NCI-H2107 treated with DMSO at 0.1 percent for 48 hours (cell line): ENCODE measurements at regions not wholly inside any gene's neighbourhood (a gene's known extent, or its start where the extent isn't known, plus 50 kb on each side); places are given as distances from the start of the nearest gene placed in this dataset.
"Not testable (repeated sequence)": the region's sequence is repeated elsewhere in the genome, so short reads cannot be mapped to it uniquely, and the experiment has no call there.

Source experiments
- DNase-seq: peaks from one replicate; lab custom pipeline; 2025; ENCODE audit not compliant: unreplicated experiment; lab: John Stamatoyannopoulos, UW

DNA sequence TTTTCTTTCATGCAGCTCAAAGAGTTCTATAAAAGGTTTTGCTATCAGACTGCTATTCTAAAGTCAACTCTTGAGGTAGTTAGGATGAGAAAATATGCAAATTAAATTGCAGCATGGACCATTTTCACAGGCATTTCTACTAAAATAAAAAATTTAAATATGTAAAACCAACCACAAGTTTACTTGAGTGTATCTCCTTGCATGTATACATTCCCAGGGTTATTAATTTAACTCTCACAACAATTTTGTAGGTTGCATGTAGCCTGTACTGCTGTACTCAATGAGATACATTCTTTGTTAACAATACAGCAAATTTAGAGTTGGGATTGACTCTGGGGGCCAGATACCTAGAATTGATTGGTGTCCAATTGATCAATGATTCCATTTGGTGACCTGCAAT, 265.8 kb downstream of the MED10 start:
- DNase-seq, result no peak

DNA sequence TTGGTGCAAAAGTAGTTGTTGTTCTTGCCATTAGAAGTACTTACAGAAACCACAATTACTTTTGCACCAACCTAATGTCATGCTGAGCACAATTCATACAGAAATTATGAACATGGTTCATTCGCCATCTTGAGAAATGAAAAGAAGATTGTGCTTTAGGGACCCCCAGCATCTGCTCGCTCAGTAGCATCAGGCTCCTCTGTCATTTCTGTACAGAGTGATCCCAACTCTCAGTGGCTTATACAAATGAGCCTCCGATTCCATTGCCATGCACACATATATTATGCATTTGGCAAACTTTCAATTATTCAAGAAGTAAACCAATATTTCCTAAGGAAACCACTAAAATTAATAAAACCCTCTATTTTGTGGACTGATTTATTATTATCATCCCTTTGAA, 266.2 kb downstream of the MED10 start:
- no peak for DNase-seq

DNA sequence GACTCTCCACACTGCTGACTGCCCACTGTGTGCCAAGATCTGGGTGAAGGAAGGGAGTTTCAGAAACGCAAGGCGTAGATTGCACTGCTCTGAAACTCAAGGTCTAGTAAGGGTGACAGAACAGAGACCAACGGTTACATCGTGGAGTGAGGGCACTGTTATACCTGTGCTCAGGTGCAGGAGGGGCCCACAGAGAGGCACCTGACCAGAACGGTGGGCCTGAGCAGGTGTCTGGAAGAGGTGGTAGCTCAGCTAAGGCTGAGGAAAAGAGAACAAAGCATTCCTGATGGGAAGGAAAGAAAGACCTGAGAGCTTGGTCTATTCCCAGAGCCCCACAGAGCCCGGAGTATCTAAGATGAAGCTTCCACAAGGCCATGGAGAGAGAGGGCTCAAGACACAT, 267.2 kb downstream of the MED10 start:
- no peak for DNase-seq

DNA sequence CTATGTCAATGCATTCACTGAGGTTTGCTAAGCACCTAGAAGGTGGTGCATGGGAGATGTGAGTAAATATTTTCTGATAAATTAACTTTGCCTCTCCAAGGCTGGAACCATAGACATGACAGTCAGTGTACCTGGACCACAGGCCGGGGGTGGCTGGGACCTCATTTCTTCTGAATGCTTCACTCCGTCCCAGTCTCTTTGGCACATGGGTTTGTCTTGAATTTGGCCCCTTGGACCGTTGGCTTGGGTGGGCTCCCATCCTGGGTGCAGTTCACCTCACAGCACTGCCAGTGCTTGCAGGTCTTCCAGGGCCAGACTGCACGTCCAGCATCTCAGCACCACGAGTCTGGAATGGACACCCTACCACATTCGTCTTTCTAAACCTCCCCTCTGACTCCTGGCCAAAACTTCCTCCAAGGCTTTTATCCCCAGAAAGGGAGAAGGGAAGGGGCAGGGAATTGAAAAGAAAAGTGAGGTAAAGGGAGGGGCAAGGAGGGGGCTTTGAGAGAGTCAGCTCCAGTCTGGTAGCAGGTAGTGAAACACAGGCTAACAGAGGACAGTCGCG, 267.8 kb downstream of the MED10 start:
- no peak for DNase-seq

DNA sequence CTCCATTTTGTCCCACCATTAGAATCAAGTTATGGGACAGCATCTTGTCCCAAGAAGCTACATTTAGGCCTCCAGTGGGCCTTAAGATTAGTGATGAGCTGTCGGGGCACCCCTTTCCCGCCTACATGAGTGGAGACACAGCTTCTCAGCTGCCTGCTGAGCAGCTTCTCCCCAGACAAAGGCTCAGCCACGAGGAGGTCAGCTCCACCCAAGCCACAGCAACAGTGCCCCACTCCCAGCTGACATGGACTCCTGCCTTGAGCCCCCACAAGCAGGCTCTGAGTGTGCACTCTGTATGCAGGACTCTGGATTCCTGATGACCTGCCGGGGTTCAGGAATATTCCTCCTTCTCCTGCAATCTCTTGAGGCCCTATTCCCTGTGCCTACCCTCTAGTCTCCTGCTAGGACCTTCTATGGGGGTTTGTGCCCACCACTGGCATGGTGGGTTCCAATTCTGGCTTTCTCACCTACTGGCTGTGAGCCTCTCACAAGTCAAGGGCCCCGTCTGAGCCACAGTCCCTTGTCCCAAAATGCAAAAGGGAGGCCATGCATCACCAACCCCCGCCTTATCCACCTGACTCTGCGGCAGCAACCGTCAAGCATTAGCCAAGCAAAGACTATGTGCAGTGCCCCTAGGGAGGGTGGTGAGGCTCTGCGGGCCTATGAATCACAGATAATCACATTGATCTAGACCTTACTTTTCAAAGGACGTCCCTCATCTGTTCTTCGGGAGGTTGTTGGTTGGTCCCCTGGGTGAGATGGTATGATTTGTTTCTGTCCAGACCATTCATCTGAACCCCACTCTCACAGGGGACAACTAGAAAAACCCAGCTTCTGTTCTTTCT, 269.1 kb downstream of the MED10 start:
- DNase-seq, result no peak

DNA sequence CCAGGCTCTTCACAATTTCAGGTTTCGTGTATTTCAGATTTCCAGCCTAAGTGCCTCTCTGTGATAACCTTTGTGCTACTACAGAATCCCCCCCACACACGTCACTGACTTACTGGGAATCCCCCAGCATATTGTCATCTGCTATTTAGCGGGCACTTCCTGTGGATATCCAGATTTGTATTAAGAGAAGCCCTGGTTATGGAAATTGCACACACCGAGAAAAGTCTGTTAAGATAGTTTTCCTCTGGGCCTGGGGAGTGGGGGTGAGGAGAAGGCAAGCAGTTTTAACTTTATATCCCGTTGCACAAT, 269.9 kb downstream of the MED10 start:
- DNase-seq, result no peak

DNA sequence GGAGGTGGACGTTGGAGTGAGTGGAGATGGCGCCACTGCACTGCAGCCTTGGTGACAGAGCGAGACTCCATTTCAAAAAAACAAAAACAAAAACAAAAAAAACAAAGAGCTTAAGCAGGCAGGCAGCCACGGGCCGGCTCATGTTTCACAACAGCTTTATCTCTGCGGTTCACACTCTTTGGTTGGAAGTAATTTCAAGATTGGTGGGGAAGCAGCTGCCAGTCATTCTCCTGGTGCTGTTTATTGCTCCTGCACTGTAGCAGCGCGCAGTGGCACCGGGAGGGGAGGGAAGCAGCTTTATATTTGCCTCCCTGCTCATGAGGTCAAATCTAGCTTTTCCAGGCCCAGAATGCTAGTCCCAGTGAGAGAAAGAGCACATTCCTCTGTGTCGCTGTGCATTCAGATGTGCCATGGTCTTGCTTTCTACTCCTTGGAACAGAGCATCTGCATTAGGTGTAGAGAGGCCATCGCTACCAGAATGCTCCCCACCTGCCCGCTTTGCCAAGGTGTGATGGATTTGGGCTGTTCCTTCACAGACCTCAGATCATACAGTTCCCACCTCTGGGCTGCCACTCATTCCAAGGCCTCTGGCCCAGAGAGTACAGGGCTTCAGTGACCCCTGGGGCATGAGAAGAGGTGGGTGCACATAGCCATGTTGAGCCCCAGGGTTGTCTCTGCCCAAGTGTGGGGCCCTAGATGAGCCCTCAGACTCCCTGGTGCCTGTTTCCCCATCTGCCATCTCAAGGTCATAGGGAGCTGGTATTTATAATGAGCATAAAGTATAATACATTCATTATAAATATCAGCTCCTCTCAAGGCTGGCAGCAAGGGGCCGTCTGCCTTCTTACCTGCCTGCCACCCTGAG, 270.4 kb downstream of the MED10 start:
- DNase-seq, result peak; percentile 10

DNA sequence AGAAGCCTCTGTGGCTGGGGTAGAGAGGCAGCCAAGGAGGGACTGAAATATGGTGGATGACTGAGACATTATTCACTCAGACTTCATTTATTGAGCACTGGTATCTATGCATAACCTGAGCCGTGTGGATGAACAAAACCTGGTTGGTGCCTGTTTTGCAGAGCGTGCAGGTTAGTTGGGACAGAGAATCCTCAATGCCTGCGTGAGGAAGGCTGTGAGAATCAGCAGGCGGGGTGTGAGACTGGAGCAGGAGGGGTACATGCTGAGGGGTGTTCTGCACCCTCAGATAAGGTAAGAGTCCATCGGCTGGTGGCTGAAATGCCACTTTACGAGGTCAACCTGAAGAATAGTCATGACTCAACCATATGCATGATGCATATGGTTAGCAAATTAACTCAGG, 271.6 kb downstream of the MED10 start:
- no peak for DNase-seq

DNA sequence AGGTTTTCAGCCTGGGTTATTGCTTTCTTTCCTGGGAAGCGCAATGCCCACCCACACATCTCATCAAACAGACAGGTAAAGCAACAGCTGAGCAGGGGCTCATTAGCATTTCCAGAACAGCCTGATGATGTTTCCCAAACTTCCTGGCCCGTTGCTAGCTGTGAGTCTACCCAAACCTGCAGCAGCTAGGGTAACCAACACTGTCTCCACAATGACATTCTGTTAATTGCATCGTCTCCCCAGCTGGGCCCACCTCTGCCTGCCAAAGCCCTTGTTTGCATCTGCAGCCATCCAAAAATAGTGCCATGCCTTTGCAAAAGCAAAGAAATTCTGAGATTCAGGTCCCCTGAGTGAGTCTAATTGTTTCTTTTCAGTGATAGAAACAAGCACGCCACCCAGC, 273.0 kb downstream of the MED10 start:
- no peak for DNase-seq

DNA sequence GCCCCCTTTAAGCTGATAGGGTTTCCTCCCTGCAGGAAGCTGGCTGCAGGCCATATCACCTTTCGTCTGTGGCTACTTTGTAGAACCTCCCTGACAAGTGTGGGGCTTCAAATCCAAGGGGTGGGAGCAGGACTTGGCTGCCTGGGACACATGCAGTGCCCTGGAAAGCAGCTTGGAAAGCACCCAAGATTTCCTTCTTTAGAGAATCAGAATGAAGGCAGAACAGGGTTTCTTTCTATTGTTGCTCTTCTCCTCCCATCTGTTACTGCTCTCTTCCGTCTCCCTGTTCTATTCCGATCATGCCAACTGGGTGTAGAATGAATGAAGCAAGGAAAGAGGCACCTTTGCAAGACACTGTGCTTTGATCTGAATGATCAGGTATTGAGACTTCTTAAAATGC, 282.2 kb downstream of the MED10 start:
- DNase-seq, result no peak

DNA sequence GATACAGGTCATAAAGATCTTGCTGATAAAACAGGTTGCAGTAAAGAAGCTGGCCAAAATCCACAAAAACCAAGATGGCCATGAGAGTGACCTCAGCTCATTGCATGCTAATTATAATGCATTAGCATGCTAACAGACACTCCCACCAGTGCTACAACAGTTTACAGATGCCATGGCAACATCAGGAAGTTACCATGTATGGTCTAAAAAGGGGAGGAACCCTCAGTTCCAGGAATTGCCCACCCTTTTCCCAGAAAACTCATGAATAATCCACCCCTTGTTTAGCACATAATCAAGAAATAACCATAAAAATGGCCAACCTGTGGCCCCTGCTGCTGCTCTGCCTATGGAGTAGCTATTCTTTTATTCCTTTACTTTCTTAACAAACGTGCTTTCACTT, 284.2 kb downstream of the MED10 start:
- not testable (repeated sequence) for DNase-seq

DNA sequence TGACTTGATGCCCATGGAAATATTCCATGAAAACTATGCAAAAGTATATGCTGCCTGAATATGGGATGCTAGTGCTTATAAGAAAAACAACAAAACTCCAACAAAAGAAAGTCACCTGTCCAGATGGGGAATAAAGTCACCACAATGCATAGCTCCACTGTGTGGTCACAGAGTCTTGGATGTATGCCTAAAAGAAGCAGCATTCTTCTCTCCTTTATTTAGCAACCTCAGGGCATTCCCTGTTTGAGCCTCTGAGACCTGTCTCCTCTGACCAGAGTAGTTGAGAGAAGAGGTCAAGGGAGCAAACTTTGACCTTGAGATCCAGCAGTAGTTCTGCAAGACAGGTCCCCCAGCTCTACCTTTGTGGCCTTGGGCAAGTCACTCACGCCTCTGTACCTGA, 287.5 kb downstream of the MED10 start:
- DNase-seq, result no peak

DNA sequence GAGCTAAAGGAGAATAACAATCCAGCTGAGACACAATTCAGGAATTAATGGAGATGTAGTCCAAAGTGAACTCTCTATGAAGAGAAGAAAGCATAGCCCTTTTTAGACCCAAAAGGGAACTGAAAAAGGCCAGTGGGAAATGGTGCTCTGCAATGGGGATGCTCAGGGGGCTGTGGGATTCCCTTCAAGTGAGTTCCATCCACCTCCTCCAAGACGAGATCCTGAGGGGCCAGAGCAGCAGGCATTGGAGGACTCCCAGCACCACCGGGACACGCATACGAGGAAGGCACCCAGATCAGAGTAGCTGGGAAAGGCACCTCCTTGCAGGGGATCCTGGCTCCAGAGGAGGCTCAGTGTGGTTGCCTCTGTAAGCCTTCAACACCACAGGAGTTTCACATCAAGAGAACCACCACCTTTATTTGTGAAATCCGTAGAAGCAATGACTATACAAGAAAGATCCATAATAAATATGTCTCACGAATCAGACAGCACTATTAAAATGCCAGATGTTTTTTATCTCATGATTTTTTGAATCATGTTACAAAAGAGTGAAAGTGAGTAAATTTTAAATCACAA, 288.2 kb downstream of the MED10 start:
- DNase-seq, result no peak

DNA sequence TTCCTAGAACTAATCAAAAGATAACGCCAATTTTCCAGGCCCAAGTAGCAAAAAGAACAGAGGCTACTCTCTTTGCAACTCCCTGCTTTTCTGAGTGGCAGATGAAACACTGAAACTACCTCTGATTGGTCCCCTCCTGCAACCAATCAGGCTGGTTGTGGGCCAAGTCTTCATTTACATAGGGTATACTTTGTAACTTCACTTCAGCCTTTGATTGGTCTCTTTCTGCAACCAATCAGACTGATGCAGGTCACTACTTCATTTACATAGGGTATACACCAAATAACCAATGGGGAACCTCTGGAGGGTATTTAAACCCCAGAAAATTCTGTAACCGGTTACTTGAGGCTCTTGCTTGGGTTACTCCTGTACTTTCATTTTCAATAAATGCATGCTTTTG, 289.6 kb downstream of the MED10 start:
- DNase-seq, result no peak

DNA sequence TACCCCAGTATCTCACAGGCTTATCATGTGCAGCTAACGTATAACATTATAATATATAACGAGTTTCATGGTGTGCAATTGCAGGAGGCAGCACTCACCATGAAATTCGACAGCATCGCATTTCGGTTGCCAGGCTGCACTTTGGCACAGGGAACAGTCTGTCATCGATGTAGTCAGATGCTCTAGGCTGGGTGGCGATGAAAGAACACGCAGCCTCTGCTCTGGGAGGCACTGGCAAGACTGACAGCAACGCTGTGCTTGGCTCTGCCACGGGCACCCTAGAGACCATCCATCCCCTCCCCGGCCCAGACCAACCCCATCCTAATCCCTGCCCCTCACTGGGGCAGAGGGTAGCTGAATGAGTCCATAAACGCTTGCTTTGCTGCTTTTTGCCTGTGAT, 290.8 kb downstream of the MED10 start:
- no peak for DNase-seq

DNA sequence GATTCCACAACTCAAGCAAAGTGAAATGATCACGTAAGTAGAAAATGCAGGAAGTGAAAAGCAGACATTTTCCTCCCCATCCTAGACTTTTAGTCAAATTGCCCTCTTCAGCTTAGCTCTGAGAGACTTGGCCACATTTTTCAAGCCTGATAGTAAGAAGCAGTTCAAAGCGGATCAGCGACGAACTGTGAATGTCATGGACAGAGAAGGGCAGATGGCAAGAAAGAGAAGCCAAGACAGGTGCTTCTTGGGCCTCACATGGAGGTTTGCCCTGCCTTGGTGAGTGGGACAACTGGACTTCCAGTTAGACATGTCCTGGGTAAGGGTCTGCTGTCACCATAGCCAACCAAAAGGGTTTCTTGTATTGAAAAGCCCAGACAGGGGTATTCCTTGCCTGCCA, 291.5 kb downstream of the MED10 start:
- DNase-seq, result no peak

DNA sequence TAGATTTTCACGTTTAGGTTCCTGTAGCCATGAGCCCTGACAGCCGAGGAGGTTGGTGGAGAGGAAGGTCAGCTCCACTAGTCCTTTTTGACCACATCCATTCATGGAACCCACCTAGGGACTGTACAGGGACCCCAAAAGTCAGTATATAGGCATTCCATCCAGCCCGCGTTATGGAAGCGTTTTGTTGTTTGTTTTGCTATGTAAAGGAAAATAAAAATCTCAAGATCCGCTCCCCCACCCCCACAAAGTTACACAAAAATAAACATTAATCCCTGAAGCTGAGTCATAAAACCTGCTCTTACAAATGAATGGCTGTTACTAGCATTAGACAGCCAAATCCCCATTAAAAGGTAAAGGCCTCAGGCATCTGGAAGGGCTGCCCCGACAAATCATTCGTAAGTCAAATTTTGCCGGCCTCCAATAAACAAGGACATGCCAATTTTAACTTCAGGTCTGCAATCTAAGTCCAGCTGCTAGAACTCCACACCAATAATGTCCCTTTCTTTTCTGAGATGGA, 292.9 kb downstream of the MED10 start:
- no peak for DNase-seq

DNA sequence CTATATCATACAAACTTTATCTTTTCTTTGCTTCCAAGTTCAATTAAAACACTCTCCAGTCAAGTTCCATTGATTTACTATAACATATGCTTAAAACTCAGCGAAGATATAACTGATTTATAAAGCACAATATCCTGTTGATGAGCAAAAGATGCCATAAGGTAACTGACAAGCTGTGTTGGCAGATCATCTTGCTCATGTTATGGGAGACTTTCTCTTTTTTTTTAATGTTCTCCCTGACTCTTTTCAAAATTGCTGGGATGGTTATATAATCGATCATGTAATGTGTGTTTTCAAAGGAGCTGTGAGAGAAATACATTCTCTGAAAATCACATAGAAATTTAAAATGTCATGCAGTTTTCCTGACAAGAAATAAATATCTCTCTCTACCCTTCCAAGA, 293.5 kb downstream of the MED10 start:
- no peak for DNase-seq

DNA sequence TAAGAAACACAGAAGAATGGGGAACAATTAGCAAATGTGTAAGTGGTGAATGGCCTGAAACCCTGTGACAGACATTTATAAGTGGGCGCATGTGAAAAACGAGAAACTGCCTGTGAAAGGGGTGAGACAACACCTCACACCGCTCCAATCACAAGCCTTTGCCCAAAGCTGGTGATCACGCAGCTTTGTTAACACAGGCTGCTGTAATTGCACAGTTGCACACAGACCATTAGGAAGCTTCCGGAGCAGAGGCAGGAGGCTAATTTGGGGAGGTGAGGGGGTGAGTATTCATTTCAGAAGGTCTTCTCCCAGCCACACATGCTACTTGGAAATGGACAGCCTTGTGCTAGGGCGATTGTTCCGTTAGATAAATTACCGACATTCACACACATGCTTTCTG, 294.0 kb downstream of the MED10 start:
- DNase-seq, result no peak

DNA sequence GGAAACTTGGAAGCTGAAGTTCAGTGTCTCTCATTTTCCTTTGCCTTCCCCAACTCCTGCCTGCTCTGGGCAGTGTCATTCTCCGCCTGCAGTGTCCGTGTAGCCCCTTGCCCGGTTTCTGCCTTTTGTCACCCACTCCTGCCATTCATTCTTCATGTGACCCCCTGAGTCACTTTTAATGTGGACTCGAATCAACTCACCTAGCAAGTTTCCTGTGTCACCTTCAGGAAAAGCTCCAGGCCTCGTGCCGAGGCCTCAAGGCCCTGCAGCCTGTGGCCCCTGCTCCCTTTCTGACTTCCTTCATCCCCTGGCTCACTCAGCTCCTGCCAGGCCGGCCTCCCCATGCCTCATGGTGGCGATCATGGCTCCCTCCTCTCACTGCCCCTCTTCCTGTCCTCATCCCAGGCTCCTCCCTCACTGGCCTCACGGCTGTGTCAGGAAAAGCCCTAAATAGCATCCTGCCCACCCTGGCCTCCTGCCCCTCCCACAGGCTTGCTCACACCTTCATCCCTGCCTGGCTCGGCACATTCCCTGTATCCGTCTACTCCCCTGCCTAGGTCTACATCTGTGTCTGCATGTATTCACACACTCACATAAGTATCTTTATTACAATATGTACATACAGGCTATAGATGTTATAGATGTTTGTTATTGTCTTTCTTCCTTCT, 294.9 kb downstream of the MED10 start:
- DNase-seq, result no peak

DNA sequence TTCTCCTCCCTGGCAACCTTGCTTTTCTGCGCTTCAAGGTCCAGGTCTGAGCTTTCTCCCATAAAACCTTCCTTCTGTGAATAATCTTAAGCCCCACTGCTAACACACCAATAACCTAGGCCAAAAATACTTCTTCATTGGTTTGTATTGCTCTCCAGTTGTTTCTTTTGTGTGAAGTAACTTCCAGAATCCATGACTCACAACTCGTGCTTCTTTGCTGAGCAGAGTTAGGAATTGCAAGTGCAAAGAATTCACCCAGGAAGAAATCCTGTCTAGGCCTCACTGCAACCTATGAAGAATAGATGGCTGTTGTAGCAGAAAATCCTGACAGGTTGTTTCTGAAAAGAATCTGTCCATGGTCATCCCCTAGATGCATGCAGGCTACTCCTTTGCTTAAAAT, 295.7 kb downstream of the MED10 start:
- DNase-seq, result no peak
